ENCODE measurements at regions not wholly inside any gene's neighbourhood (a gene's known extent, or its start where the extent isn't known, plus 50 kb on each side); places are given as distances from the start of the nearest gene placed in this dataset.

DNA sequence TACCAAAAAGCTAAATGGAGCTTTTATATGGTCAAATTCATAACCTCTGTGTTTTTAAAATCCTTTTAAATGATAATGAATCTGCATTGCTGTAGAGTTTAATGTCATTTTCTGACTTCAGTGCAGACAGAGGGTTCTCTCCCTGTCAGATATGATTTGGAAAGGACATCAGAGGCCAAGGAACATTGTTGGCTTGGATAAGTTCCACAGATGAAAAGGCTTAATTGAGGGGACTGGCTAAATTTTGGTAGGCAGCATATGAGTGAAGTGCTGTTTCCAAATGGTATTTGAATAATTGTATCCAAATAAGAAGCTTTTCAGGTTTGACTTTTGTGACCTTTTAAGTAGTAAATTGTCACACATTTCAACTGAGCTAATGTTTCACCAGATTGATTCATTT, 124.6 kb upstream of the KCNH7 start:
- H3K27ac Mint-ChIP-seq: no peak overlapping the region
- TF ChIP-seq, protein P1, sequence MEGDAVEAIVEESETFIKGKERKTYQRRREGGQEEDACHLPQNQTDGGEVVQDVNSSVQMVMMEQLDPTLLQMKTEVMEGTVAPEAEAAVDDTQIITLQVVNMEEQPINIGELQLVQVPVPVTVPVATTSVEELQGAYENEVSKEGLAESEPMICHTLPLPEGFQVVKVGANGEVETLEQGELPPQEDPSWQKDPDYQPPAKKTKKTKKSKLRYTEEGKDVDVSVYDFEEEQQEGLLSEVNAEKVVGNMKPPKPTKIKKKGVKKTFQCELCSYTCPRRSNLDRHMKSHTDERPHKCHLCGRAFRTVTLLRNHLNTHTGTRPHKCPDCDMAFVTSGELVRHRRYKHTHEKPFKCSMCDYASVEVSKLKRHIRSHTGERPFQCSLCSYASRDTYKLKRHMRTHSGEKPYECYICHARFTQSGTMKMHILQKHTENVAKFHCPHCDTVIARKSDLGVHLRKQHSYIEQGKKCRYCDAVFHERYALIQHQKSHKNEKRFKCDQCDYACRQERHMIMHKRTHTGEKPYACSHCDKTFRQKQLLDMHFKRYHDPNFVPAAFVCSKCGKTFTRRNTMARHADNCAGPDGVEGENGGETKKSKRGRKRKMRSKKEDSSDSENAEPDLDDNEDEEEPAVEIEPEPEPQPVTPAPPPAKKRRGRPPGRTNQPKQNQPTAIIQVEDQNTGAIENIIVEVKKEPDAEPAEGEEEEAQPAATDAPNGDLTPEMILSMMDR (conservative IDR thresholded peaks at IDR 0.05): no peak
- H3K27me3 ChIP-seq (ENCODE audit: control insufficient read depth, insufficient read depth, low read length, poor library complexity, severe bottlenecking): no peaks in the 10 kb centered on the region

GRCh38 chr2:162945785-162946184, 107.2 kb upstream of the KCNH7 start:
- WGBS, 2 experiments (ENCODE audit: insufficient coverage in 1 of 2, insufficient read length in 1 of 2): 95 to 100% methylated on average over 1 to 2 of the region's 2 CpGs
- H3K9me3 Mint-ChIP-seq: peaks cover 2% of the 10 kb centered on the region
- H3K4me3 Mint-ChIP-seq: no peak overlapping the region
- no peak overlapping the region for H3K27ac Mint-ChIP-seq
- Histone ChIP-seq H3K9ac (ENCODE audit: extremely low read depth, low read length, poor library complexity, severe bottlenecking) (no peak overlapping the region), H3K4me3 (ENCODE audit: low read length) (no peak overlapping the region), H3K27ac (ENCODE audit: low read depth, low read length) (no peak overlapping the region), H3K4me1 (ENCODE audit: control insufficient read depth, insufficient read depth, low read length) (no peaks in the 10 kb centered on the region), H3K36me3 (ENCODE audit: control insufficient read depth, insufficient read depth, low read length) (no peaks in the 10 kb centered on the region), H3K27me3 (ENCODE audit: control insufficient read depth, insufficient read depth, low read length, poor library complexity, severe bottlenecking) (no peaks in the 10 kb centered on the region), H3K9me3 (ENCODE audit: control insufficient read depth, low read length) (peaks cover 7% of the 10 kb centered on the region)
- H3K27me3 Mint-ChIP-seq (ENCODE audit: insufficient read depth): no peaks in the 10 kb centered on the region
- TF ChIP-seq, protein P1 (conservative IDR thresholded peaks at IDR 0.05): no peak
- DNase-seq: no peak
- H3K4me1 Mint-ChIP-seq: no peaks in the 10 kb centered on the region
- H3K36me3 Mint-ChIP-seq (ENCODE audit: low read depth): no peaks in the 10 kb centered on the region

More for the DNA sequence above, 124.6 kb upstream of the KCNH7 start:
- H3K36me3 ChIP-seq (ENCODE audit: control insufficient read depth, insufficient read depth, low read length): no peaks in the 10 kb centered on the region
- peaks cover 10% of the 10 kb centered on the region for H3K9me3 Mint-ChIP-seq
- peaks cover 4% of the 10 kb centered on the region for H3K4me1 ChIP-seq (ENCODE audit: control insufficient read depth, insufficient read depth, low read length)
- DNase-seq: no peak
- no peak overlapping the region for H3K4me3 Mint-ChIP-seq
- H3K36me3 Mint-ChIP-seq (ENCODE audit: low read depth): no peaks in the 10 kb centered on the region
- no peak overlapping the region for H3K27ac ChIP-seq (ENCODE audit: low read depth, low read length)
- H3K9me3 ChIP-seq (ENCODE audit: control insufficient read depth, low read length): no peaks in the 10 kb centered on the region
- no peaks in the 10 kb centered on the region for H3K4me1 Mint-ChIP-seq
- H3K4me3 ChIP-seq (ENCODE audit: low read length): no peak overlapping the region
- no peaks in the 10 kb centered on the region for H3K27me3 Mint-ChIP-seq (ENCODE audit: insufficient read depth)
- H3K9ac ChIP-seq (ENCODE audit: extremely low read depth, low read length, poor library complexity, severe bottlenecking): no peak overlapping the region

DNA sequence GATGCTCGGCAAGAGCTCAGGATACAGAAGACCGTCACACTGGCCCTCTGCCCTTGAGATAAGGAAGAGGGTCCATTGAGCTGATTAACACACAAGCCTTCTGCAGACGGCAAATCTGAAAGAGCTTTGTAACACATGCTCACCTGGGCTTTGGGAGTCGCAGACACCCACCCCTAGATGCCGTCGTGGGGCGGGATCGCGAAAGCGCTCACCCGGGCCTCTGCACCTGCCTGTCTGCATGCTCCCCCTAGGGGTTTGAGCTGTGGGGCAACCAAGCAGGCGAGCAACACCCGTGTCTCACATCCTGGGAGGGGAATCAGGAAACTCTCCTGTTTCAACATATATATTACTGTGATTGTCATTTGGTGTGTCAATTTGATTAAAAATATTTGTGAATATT, 99.8 kb upstream of the KCNH7 start:
- WGBS, 2 experiments (ENCODE audit: insufficient coverage in 1 of 2, insufficient read length in 1 of 2): 78 to 100% methylated on average over 3 to 13 of the region's 13 CpGs
- Histone ChIP-seq H3K4me1 (ENCODE audit: control insufficient read depth, insufficient read depth, low read length) (no peaks in the 10 kb centered on the region), H3K4me3 (ENCODE audit: low read length) (no peak overlapping the region), H3K9me3 (ENCODE audit: control insufficient read depth, low read length) (peaks cover 7% of the 10 kb centered on the region), H3K36me3 (ENCODE audit: control insufficient read depth, insufficient read depth, low read length) (no peaks in the 10 kb centered on the region), H3K9ac (ENCODE audit: extremely low read depth, low read length, poor library complexity, severe bottlenecking) (no peak overlapping the region), H3K27ac (ENCODE audit: low read depth, low read length) (no peak overlapping the region), H3K27me3 (ENCODE audit: control insufficient read depth, insufficient read depth, low read length, poor library complexity, severe bottlenecking) (no peaks in the 10 kb centered on the region)
- H3K9me3 Mint-ChIP-seq: peaks cover 3% of the 10 kb centered on the region
- H3K4me1 Mint-ChIP-seq: no peaks in the 10 kb centered on the region
- H3K27me3 Mint-ChIP-seq (ENCODE audit: insufficient read depth): no peaks in the 10 kb centered on the region
- H3K27ac Mint-ChIP-seq: no peak overlapping the region
- no peaks in the 10 kb centered on the region for H3K36me3 Mint-ChIP-seq (ENCODE audit: low read depth)
- no peak overlapping the region for H3K4me3 Mint-ChIP-seq
- TF ChIP-seq, protein P1 (conservative IDR thresholded peaks at IDR 0.05): peak; percentile 72
- DNase-seq: peak; percentile 79

Data from endodermal cell (in vitro differentiated cells).